H1 (cell line): ENCODE measurements at regions not wholly inside any gene's neighbourhood (a gene's known extent, or its start where the extent isn't known, plus 50 kb on each side); places are given as distances from the start of the nearest gene placed in this dataset.

Source experiments
- CTCF ChIA-PET: fragments of 300-600 bp; sonication (Branson Sonifier 250); formaldehyde crosslinking; loops from one replicate; lab custom pipeline; 2021; ENCODE audit not compliant: partially characterized antibody; lab: Charles Lee
- POLR2A ChIA-PET: fragments of 300-600 bp; sonication (Branson Sonifier 250); formaldehyde crosslinking; loops from one replicate; lab custom pipeline; 2021; ENCODE audit warnings: inconsistent platforms; ENCODE audit not compliant: partially characterized antibody; lab: Charles Lee
- DNase-seq, 2 experiments: peaks; one replicate each; pipeline versions ENCODE4 v3.0.0 to v3.0.0-alpha.2; 2010 to 2022; ENCODE audit warnings: low spot score in 2 of 2, low read depth in 1 of 2, mixed read lengths in 1 of 2
- FAIRE-seq: peaks from 2 replicates; lab custom pipeline; 2011; peaks lifted over from hg19 to GRCh38; lab: Jason Lieb, UNC
- H2AFZ ChIP-seq: 2 replicates; pipeline ENCODE4 v1.8.1; 2012; ENCODE audit warnings: low read length, inconsistent platforms
- H2AK5ac ChIP-seq: 2 replicates; pipeline ENCODE4 v1.6.1; 2013; ENCODE audit warnings: low read depth, low read length
- H2BK120ac ChIP-seq: replicated peaks from 2 replicates; pipeline ENCODE3; 2013; ENCODE audit warnings: low read depth, low read length, inconsistent platforms
- H2BK12ac ChIP-seq: 2 replicates; pipeline ENCODE4 v1.6.1; 2013; ENCODE audit warnings: low read depth, low read length
- H2BK15ac ChIP-seq: 2 replicates; pipeline ENCODE4 v1.6.1; 2013; ENCODE audit warnings: low read length
- H2BK20ac ChIP-seq: 2 replicates; pipeline ENCODE4 v1.6.1; 2013; ENCODE audit warnings: low read length
- H2BK5ac ChIP-seq: 2 replicates; pipeline ENCODE4 v1.6.1; 2013; ENCODE audit warnings: low read depth, low read length
- H3K14ac ChIP-seq: 2 replicates; pipeline ENCODE4 v1.6.1; 2013; ENCODE audit warnings: inconsistent platforms; ENCODE audit not compliant: insufficient read length
- H3K18ac ChIP-seq: 2 replicates; pipeline ENCODE4 v1.6.1; 2013; ENCODE audit warnings: low read length; ENCODE audit errors: extremely low read depth
- H3K23ac ChIP-seq: 2 replicates; pipeline ENCODE4 v1.6.1; 2013; ENCODE audit warnings: inconsistent platforms; ENCODE audit not compliant: insufficient read length
- H3K23me2 ChIP-seq: 2 replicates; pipeline ENCODE4 v1.6.1; 2013; ENCODE audit warnings: low read depth, low read length
- H3K27ac ChIP-seq: 2 replicates; pipeline ENCODE4 v1.6.1; 2011; ENCODE audit warnings: low read depth, low read length, inconsistent platforms
- H3K27me3 ChIP-seq, 4 experiments: replicated peaks in 1 of 4; 1 replicate in 1 of 4; 2 replicates in 3 of 4; pipeline versions ENCODE4 v1.6.1 to v1.8.1; 2011 to 2013; ENCODE audit warnings: low read length in 3 of 4, mild to moderate bottlenecking in 3 of 4, inconsistent platforms in 2 of 4, mixed read lengths in 2 of 4, moderate library complexity in 1 of 4; ENCODE audit not compliant: control insufficient read depth in 3 of 4, insufficient read depth in 3 of 4; ENCODE audit errors: extremely low read depth in 1 of 4
- H3K36me3 ChIP-seq, 4 experiments: 2 replicates each; pipeline versions ENCODE4 v1.6.1 to v1.8.1; 2011 to 2013; ENCODE audit warnings: mild to moderate bottlenecking in 4 of 4, low read length in 3 of 4, moderate library complexity in 2 of 4, control low read depth in 1 of 4, inconsistent platforms in 1 of 4; ENCODE audit not compliant: insufficient read depth in 4 of 4, control insufficient read depth in 2 of 4
- H3K4ac ChIP-seq: replicated peaks from 2 replicates; pipeline ENCODE3; 2013; ENCODE audit warnings: low read length, low read depth, mixed read lengths, inconsistent platforms; ENCODE audit not compliant: insufficient read length
- H3K4me1 ChIP-seq, 4 experiments: replicated peaks in 1 of 4; 1 replicate in 1 of 4; 2 replicates in 3 of 4; pipeline versions ENCODE4 v1.6.1 to v1.8.1; 2011 to 2013; ENCODE audit warnings: low read length in 3 of 4, inconsistent platforms in 2 of 4, mixed read lengths in 1 of 4; ENCODE audit not compliant: insufficient read depth in 4 of 4, control insufficient read depth in 3 of 4
- H3K4me2 ChIP-seq, 2 experiments: 2 replicates each; pipeline versions ENCODE4 v1.6.1 to v1.8.1; 2011 to 2013; ENCODE audit warnings: low read depth in 2 of 2, low read length in 2 of 2, control low read depth in 1 of 2, inconsistent platforms in 1 of 2, mild to moderate bottlenecking in 1 of 2; ENCODE audit not compliant: insufficient read depth in 1 of 2
- H3K4me3 ChIP-seq, 4 experiments: fragments of 200-600, 300-600 bp in 1 of 4; sonication (generic), shearing (Covaris generic), sonication (Bioruptor Twin) in 1 of 4; 2 replicates each; pipeline versions ENCODE4 v1.5.1 to v1.8.1; 2011 to 2016; ENCODE audit warnings: low read length in 4 of 4, low read depth in 3 of 4, control low read depth in 2 of 4, inconsistent platforms in 2 of 4, mild to moderate bottlenecking in 2 of 4, mixed read lengths in 1 of 4, moderate library complexity in 1 of 4; ENCODE audit not compliant: insufficient read depth in 2 of 4; ENCODE audit errors: extremely low read depth in 1 of 4
- H3K56ac ChIP-seq: replicated peaks from 2 replicates; pipeline ENCODE3; 2013; ENCODE audit warnings: low read depth, mild to moderate bottlenecking, mixed read lengths, low read length, inconsistent platforms; ENCODE audit not compliant: insufficient read length
- H3K79me1 ChIP-seq: 2 replicates; pipeline ENCODE4 v1.6.1; 2013; ENCODE audit warnings: low read depth, low read length, control low read depth
- H3K79me2 ChIP-seq, 2 experiments: 2 replicates each; pipeline versions ENCODE4 v1.6.1 to v1.8.1; 2012 to 2013; ENCODE audit warnings: low read length in 2 of 2, mild to moderate bottlenecking in 2 of 2, inconsistent platforms in 1 of 2; ENCODE audit not compliant: insufficient read depth in 2 of 2, control insufficient read depth in 1 of 2
- H3K9ac ChIP-seq, 4 experiments: replicated peaks in 1 of 4; 1 replicate in 1 of 4; 2 replicates in 3 of 4; pipeline versions ENCODE4 v1.6.1 to v1.8.1; 2011 to 2013; ENCODE audit warnings: low read depth in 3 of 4, low read length in 3 of 4, control low read depth in 2 of 4, mild to moderate bottlenecking in 2 of 4, moderate library complexity in 2 of 4, inconsistent platforms in 1 of 4; ENCODE audit errors: extremely low read depth in 1 of 4
- H3K9me3 ChIP-seq, 2 experiments: 2 replicates each; pipeline versions ENCODE4 v1.6.1 to v1.8.1; 2012 to 2013; ENCODE audit warnings: mild to moderate bottlenecking in 2 of 2, moderate library complexity in 2 of 2, control low read depth in 1 of 2, inconsistent platforms in 1 of 2, low read depth in 1 of 2, low read length in 1 of 2, mixed read lengths in 1 of 2; ENCODE audit not compliant: insufficient read depth in 2 of 2
- H4K20me1 ChIP-seq, 2 experiments: replicated peaks in 1 of 2; 2 replicates each; pipeline versions ENCODE3 to v1.8.1; 2011 to 2013; ENCODE audit warnings: inconsistent platforms in 2 of 2, low read length in 2 of 2, mild to moderate bottlenecking in 1 of 2; ENCODE audit not compliant: insufficient read depth in 2 of 2, control insufficient read depth in 1 of 2
- H4K5ac ChIP-seq: 2 replicates; pipeline ENCODE4 v1.6.1; 2013; ENCODE audit warnings: low read length, low read depth, mixed read lengths, inconsistent platforms; ENCODE audit not compliant: insufficient read length
- H4K8ac ChIP-seq: 2 replicates; pipeline ENCODE4 v1.8.0; 2013; ENCODE audit warnings: mild to moderate bottlenecking, moderate library complexity, low read length, inconsistent platforms; ENCODE audit not compliant: insufficient read depth; ENCODE audit errors: extremely low read depth
- H4K91ac ChIP-seq: replicated peaks from 2 replicates; pipeline ENCODE3; 2013; ENCODE audit warnings: low read length, mixed read lengths, inconsistent platforms; ENCODE audit not compliant: insufficient read length
- ASH2L ChIP-seq: fragments of 200-600, 300-600 bp; sonication (generic); IDR thresholded peaks from one replicate; pipeline ENCODE4 v1.7.1; 2017; ENCODE audit warnings: low read length
- CEBPB ChIP-seq: IDR thresholded peaks from 2 replicates; pipeline ENCODE4 v1.6.1; 2012; ENCODE audit warnings: low read depth, low read length
- JUND ChIP-seq: IDR thresholded peaks from 2 replicates; pipeline ENCODE4 v1.6.1; 2011; ENCODE audit warnings: mild to moderate bottlenecking, improper control_type of control experiment, low read length
- RAD21 ChIP-seq, 2 experiments: IDR thresholded peaks in 1 of 2; conservative IDR thresholded peaks in 1 of 2; 2 replicates each; pipeline ENCODE4 v1.6.1; 2011; ENCODE audit warnings: low read depth in 2 of 2, low read length in 2 of 2, improper control_type of control experiment in 1 of 2, inconsistent platforms in 1 of 2, mild to moderate bottlenecking in 1 of 2, moderate library complexity in 1 of 2
- SAP30 ChIP-seq: fragments of 300-600 bp; sonication (generic); IDR thresholded peaks from 2 replicates; pipeline ENCODE4 v1.7.1; 2012; ENCODE audit warnings: low read length, moderate library complexity, mild to moderate bottlenecking, inconsistent platforms; ENCODE audit not compliant: insufficient read depth, insufficient replicate concordance
- SRF ChIP-seq: IDR thresholded peaks from 2 replicates; pipeline ENCODE4 v1.6.1; 2011; ENCODE audit warnings: mild to moderate bottlenecking, low read depth, low read length, moderate library complexity
- WGBS, 2 experiments: shearing (Covaris generic) in 1 of 2; methylation state at CpG; one replicate each; pipeline versions ENCODE4 v1.1.6 to v1.1.7; 2013 to 2015; ENCODE audit warnings: low lambda C conversion rate in 2 of 2, mixed read lengths in 2 of 2, inconsistent platforms in 1 of 2, low coverage in 1 of 2, missing lambda C conversion rate in 1 of 2; ENCODE audit not compliant: insufficient replicate concordance in 2 of 2, insufficient coverage in 1 of 2, insufficient read length in 1 of 2; ENCODE audit errors: extremely low coverage in 1 of 2, missing lambda C conversion rate in 1 of 2; 5-methylcytosine and 5-hydroxymethylcytosine counted together

GRCh38 chr5:53334431-53334941 is 145.9 kb upstream of the FST start:
- WGBS, 2 experiments: 98% methylated on average over 4 of the region's 4 CpGs; no CpG with 5 or more reads in 1 of the 2 experiments
- Histone ChIP-seq H4K5ac (no peak overlapping the region), H2BK20ac (no peak overlapping the region), H3K4me3 (no peak overlapping the region), H3K79me2 (no peaks in the 10 kb centered on the region), H2BK5ac (no peak overlapping the region), H3K9ac (no peak overlapping the region), H2BK15ac (no peak overlapping the region), H3K23ac (no peak overlapping the region), H3K27ac (no peak overlapping the region), H3K56ac (no peak overlapping the region), H3K79me1 (no peaks in the 10 kb centered on the region), H3K4me2 (no peak overlapping the region), H3K23me2 (no peaks in the 10 kb centered on the region), H3K36me3 (no peaks in the 10 kb centered on the region), H2BK12ac (no peak overlapping the region), H2AFZ (no peak overlapping the region), H3K4ac (no peak overlapping the region), H3K4me1 (no peaks in the 10 kb centered on the region), H3K27me3 (no peaks in the 10 kb centered on the region), H4K8ac (no peak overlapping the region), H4K20me1 (no peaks in the 10 kb centered on the region), H2BK120ac (no peak overlapping the region), H3K9me3 (no peaks in the 10 kb centered on the region), H3K18ac (no peak overlapping the region), H4K91ac (no peak overlapping the region), H2AK5ac (no peak overlapping the region), H3K14ac (no peak overlapping the region)
- no peak for DNase-seq
- no peak for FAIRE-seq
- no peak for TF ChIP-seq JUND
- no peak for TF ChIP-seq RAD21 (IDR thresholded peaks at IDR 0.05 in 1 of 2, conservative IDR thresholded peaks at IDR 0.05 in 1 of 2; ENCODE audit: low read depth in 2 of 2, low read length in 2 of 2)
- TF ChIP-seq SAP30: no peak
- no peak for TF ChIP-seq SRF
- no peak for TF ChIP-seq CEBPB
- no peak for TF ChIP-seq ASH2L
- CTCF ChIA-PET: interaction anchor here (1.0 to 2.8 kb wide), 8 partner anchors 15 to 213 kb away, joined by 3 to 11 read pairs (median 4); no protein-coding TSS in a partner anchor
- POLR2A ChIA-PET: no interaction called here
